Renal cortical epithelial cell (primary cell): ENCODE measurements at regions not wholly inside any gene's neighbourhood (a gene's known extent, or its start where the extent isn't known, plus 50 kb on each side); places are given as distances from the start of the nearest gene placed in this dataset.

Source experiments
- DNase-seq: peaks from one replicate; pipeline ENCODE4 v3.0.0-alpha.2; 2011; ENCODE audit warnings: low read depth

- DNase-seq, result no peak
Observed at GRCh38 chr4:153034681-153035080, 98.6 kb downstream of the FHDC1 start.

DNA sequence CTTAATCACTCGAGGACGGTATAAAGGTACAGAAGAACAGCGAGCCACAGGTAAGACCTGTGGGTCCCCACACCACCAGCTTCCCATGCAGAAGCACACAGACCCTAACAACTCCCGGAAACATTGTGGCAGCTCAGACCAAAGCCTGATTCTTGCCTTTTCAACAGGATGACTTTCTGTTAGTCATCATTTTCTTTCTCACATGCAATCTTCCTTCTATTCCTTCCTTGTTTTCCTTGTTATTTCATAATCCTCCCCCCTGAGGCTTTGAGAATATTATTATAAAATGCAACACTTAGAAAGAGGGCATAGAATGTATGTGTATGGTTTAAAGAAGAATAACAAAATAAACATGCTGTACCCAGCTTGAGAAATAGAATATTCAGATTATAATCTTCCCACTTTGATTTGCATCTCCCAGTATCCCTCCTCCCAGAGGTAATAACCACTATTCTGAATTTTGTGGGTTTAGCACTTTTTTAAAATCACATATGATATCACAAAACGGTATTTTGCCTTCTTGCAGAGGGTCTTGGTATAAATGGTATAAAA, 100.9 kb downstream of the FHDC1 start:
- DNase-seq, result no peak

DNA sequence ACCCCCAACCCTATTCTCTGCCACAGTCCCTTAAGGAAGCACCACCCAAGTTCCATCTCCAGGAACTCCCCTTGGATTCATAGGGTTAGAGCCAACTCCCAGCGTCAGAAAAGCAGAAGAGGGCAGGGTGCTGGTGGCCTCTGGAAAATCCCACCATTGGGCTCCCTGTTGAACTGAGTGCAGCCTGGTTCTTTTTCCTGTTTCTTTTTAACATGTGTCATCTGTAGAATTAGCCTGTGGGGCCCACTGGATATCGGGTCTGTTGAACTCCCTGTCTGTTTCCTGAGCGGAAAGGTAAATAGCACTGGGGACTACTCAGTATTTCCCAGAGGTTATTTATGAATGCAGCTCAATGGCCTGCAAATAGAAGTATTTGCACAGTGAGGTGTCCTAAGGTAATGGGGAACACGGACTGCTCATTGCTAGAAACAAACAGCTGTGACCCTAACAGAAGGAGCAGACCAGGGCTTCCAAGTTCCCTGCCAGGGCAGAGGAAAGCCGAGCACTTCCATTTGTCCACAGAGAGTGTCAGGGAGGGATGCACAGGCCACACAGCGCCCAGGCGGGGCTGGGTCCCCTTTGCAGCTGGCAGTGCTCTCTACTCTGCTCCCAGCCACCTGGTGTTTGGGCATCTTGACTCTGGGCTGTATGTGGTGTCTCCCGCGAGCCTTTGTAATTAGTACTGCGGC, 102.6 kb downstream of the FHDC1 start:
- no peak for DNase-seq

DNA sequence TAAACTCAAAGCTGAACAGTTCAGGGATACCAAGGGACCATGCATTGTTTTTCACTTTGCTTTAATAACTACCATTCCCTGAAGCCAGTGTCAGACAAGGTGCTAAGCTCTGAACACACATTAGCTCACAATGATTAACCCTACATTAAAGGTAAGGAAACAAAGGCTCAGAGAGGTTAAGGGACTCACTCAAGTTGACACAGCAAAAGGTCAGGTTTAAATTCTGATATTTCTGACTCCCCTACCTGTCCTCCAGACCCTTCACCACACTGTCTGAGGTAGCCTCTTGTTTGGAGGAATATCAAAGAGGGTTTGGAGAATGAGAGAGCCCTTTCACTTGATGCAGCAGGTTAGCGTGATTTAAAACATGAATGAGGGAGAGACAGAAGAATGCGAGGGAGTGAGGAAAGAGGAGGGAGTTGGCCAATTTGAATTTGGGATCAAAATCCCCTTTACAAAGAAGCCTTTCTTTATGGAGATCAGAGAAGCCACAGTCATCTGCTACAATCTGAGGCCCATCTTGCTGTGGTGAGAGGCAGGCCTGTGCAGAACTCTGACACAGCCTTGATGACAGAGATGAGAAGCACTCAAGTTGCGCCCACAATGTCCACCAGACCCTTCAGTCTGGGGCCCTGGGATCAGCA, 103.5 kb downstream of the FHDC1 start:
- DNase-seq, result no peak

GRCh38 chr4:153040677-153041076, 104.6 kb downstream of the FHDC1 start:
- DNase-seq, result no peak

GRCh38 chr4:153044036-153044435, 107.9 kb downstream of the FHDC1 start:
- DNase-seq, result no peak

GRCh38 chr4:153045111-153045982, 109.2 kb downstream of the FHDC1 start:
- DNase-seq, result peak; percentile 38

- no peak for DNase-seq
Observed at GRCh38 chr4:153058671-153059060, 122.5 kb downstream of the FHDC1 start.

DNA sequence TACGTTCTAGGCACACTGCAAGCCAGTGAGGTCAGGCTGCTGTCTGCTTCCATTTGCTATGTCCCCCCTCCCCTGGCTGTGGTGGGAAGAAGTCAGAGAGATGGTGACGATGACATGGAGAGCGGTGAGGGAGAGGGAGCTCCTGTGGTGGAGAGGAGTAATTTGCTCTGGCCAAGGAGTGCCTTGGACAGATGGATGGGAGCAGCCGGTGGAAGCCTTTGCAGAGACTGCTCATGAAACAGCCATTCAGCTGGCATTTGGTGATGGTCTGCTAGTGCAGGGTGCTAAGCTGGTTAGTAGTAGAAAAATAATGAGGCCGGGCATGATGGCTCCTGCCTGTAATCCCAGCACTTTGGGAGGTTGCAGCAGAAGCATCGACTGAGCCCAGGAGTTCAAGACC, 124.1 kb downstream of the FHDC1 start:
- DNase-seq, result no peak

- no peak for DNase-seq
Observed at GRCh38 chr4:153061971-153062370, 125.8 kb downstream of the FHDC1 start.

GRCh38 chr4:153062652-153063168, 126.6 kb downstream of the FHDC1 start:
- no peak for DNase-seq

DNA sequence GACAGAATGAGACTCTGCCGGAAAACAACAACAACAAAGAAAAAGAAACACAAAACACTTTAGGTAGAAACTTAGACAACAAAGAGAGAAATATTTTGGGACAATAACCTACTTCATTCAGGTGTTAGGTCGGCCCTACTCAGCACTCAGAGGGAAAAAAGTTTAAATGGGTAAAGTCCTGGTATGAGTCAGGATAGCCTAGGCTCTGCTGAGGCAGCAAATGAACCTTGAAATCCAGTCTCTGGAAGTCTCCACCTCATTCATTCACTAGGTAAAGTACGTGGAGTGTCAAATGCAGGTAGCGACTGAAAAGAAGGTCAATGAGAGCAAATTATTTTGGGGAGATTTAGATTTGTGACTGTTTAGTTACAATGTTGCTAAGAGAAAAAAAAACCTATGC, 127.4 kb downstream of the FHDC1 start:
- DNase-seq, result peak; percentile 40

DNA sequence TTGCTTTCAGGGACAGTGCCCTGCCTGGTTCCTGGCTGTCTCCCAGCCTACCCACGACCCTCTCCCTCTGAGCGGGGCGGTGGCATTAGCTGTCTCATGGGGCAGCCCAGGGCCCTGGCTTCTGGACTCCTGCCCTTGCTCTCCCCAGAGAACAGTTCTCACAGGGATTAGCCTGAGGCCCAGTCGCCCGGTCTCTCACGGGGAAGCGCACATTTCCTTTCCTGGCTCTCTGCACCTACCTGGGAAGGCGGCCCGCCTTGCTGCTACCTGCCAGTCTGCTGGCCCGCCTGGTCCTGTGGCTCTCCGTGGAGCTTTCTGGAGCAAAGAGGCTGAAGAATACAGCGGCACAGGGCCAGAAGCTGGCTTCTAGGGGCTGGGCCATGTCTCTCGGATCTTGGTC, 128.4 kb downstream of the FHDC1 start:
- DNase-seq, result no peak

DNA sequence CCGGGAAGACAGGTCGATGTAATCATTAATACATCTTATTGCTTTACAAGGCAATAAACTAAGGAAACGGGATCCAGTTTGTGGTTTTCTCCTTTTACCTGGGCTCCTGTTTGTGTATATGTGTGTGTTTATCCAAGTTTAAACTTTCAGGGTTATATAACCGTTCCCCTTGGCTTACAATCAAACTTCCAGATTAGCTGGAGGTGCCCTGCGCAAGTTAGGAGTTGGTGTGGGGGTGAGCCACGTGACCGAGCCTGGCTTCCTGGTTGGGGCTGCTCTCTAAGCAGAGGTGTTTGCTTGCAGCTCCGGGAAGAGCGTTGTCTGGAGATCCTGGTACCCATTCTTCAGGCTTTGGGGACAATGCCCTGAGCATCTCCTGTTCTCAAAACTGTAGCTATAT, 129.2 kb downstream of the FHDC1 start:
- peak; percentile 13 for DNase-seq

DNA sequence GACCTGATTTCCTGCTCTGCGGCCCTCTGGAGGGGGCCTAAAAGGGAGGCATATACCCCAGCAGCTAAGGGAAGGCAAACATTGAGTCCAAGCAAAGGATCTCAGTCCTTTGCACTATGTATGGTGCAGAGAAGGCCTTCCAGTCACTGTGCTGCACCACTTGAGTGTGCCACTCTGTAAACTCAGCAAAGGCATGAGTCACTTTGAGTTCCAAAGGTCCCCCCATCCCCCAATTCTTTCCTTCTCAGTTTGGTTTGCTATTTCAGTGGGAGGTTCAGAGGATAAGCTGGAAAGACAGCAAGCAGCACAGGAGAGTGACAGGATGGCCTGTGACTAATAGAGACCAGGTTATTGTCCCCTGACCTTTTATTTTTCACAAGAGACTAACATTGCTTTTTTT, 131.3 kb downstream of the FHDC1 start:
- peak; percentile 83 for DNase-seq

GRCh38 chr4:153068751-153069150, 132.6 kb downstream of the FHDC1 start:
- DNase-seq, result no peak

DNA sequence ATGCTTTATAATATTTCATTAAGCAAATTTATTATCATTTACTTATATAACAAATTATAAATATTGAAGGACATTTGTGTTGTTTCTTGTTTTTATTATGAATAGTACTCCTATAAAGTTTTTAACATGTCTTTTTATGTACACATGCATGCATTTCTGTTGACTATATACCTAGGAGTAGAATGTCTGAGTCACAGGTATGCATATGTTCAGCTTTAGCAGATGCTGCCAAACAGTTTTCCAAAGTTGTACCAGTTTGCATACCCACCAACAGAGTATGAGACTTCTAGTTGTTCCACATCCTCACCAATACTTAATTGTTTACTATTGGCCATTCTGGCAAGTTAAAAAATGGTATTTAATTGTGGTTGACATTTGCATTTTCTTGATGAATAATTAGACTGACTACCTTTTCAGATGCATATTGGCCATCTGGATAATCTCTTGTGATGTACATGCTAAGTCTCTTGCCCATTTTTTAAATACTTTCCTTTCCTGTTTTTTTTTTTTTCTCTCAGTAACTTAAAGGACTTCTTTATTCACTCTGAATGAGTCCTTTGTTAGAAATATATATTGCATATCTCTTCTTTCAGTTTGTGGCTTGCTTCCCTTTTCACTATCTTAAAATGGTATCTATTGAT, 132.2 kb upstream of the TRIM2 start:
- no peak for DNase-seq

GRCh38 chr4:153072661-153073060, 131.6 kb upstream of the TRIM2 start:
- no peak for DNase-seq

GRCh38 chr4:153074486-153074885, 129.8 kb upstream of the TRIM2 start:
- DNase-seq, result peak; percentile 16

DNA sequence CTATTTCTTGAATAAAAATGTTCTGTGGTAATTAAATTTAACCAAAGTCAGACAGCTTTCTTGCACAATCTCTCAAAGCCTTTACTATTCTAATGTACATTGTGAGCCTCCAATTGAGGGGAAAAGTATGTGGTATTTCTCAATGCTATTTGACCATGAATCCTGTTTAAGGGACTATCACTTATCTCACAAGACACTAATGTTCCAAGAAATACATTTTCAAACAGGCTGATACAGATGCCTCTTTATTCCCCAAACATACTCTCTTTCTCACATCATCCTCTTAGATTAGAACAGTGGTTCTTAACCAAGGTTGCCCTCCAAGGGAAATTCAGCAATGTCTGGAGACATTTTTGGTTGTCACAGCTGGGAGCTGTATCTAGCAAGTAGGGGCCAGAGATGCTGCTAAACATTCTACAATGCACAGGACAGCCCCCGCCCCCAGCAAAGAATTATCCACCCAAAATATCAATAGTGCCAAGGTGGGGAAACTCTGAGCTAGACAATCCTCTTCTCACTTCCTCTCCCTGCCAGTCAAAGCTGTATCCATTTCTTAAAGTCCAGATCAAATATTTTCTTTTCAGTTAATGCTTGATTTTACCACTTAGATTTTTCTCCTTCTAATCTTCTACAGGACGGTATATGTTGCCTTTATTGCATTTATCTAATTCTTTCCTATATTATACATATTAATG, 129.2 kb upstream of the TRIM2 start:
- DNase-seq, result peak; percentile 33

- no peak for DNase-seq
Observed at GRCh38 chr4:153075836-153076518, 128.3 kb upstream of the TRIM2 start.
